ENCODE measurements at regions not wholly inside any gene's neighbourhood (a gene's known extent, or its start where the extent isn't known, plus 50 kb on each side); places are given as distances from the start of the nearest gene placed in this dataset.
A peak's percentile ranks its signal among the peaks of the same experiment; 100 is the strongest.

- TF ChIP-seq EP300 (IDR thresholded peaks at IDR 0.05) (no peak), POLR2AphosphoS5 (IDR thresholded peaks at IDR 0.05) (no peak), CTCF (IDR thresholded peaks at IDR 0.05) (no peak)
These were observed 115.9 kb upstream of the NRG3 start for GRCh38 chr10:81759111-81759510.

GRCh38 chr10:81784111-81784597 is 90.8 kb upstream of the NRG3 start:
- Histone ChIP-seq H3K36me3 (no peaks in the 10 kb centered on the region), H3K4me3 (no peak overlapping the region), H3K27me3 (no peaks in the 10 kb centered on the region), H3K4me1 (no peaks in the 10 kb centered on the region), H3K9me3 (peaks cover 8% of the 10 kb centered on the region), H3K27ac (no peak overlapping the region)
- peak in 1 of 2 donors; percentile 48 for DNase-seq (ENCODE audit: low spot score in 2 of 2)
- 80% methylated on average over 3 of the region's 31 CpGs for WGBS
- TF ChIP-seq POLR2A (IDR thresholded peaks at IDR 0.05) (no peak), POLR2AphosphoS5 (IDR thresholded peaks at IDR 0.05) (no peak), EP300 (IDR thresholded peaks at IDR 0.05) (no peak)

More at GRCh38 chr10:81759111-81759510, 115.9 kb upstream of the NRG3 start:
- Histone ChIP-seq H3K4me3 (no peak overlapping the region), H3K9me3 (no peaks in the 10 kb centered on the region), H3K4me1 (no peaks in the 10 kb centered on the region), H3K36me3 (no peaks in the 10 kb centered on the region), H3K27me3 (no peaks in the 10 kb centered on the region), H3K27ac (no peak overlapping the region)
- WGBS: 87% methylated on average over 2 of the region's 2 CpGs
- no peak for DNase-seq (ENCODE audit: low spot score in 2 of 2)

- no peaks in the 10 kb centered on the region for H3K4me1 ChIP-seq
- no peak for DNase-seq (ENCODE audit: low spot score in 2 of 2)
- no peak overlapping the region for H3K27ac ChIP-seq
- 77% methylated on average over 2 of the region's 2 CpGs for WGBS
- TF ChIP-seq POLR2AphosphoS5 (IDR thresholded peaks at IDR 0.05): no peak
- no peak for TF ChIP-seq CTCF (IDR thresholded peaks at IDR 0.05)
- no peak for TF ChIP-seq POLR2A (IDR thresholded peaks at IDR 0.05)
- no peak for TF ChIP-seq EP300 (IDR thresholded peaks at IDR 0.05)
- no peaks in the 10 kb centered on the region for H3K36me3 ChIP-seq
- no peak overlapping the region for H3K4me3 ChIP-seq
- no peaks in the 10 kb centered on the region for H3K9me3 ChIP-seq
- H3K27me3 ChIP-seq: no peaks in the 10 kb centered on the region
These were observed 82.3 kb upstream of the NRG3 start for GRCh38 chr10:81792729-81793128.

- no peaks in the 10 kb centered on the region for H3K36me3 ChIP-seq
- WGBS: 38% methylated on average over 3 of the region's 3 CpGs
- H3K4me3 ChIP-seq: no peak overlapping the region
- H3K27me3 ChIP-seq: no peaks in the 10 kb centered on the region
- H3K9me3 ChIP-seq: peaks cover 7% of the 10 kb centered on the region
- H3K27ac ChIP-seq: no peak overlapping the region
- TF ChIP-seq CTCF (IDR thresholded peaks at IDR 0.05): no peak
- no peak for TF ChIP-seq EP300 (IDR thresholded peaks at IDR 0.05)
- no peak for TF ChIP-seq POLR2A (IDR thresholded peaks at IDR 0.05)
- no peak for TF ChIP-seq POLR2AphosphoS5 (IDR thresholded peaks at IDR 0.05)
- no peaks in the 10 kb centered on the region for H3K4me1 ChIP-seq
- no peak for DNase-seq (ENCODE audit: low spot score in 2 of 2)
These were observed 68.2 kb upstream of the NRG3 start for GRCh38 chr10:81806842-81807241.

- Histone ChIP-seq H3K27me3 (no peaks in the 10 kb centered on the region), H3K27ac (no peak overlapping the region), H3K4me3 (no peak overlapping the region), H3K36me3 (no peaks in the 10 kb centered on the region), H3K9me3 (peaks cover 7% of the 10 kb centered on the region), H3K4me1 (no peaks in the 10 kb centered on the region)
- DNase-seq (ENCODE audit: low spot score in 2 of 2): no peak
- TF ChIP-seq EP300 (IDR thresholded peaks at IDR 0.05): no peak
- no peak for TF ChIP-seq CTCF (IDR thresholded peaks at IDR 0.05)
- no peak for TF ChIP-seq POLR2AphosphoS5 (IDR thresholded peaks at IDR 0.05)
- TF ChIP-seq POLR2A (IDR thresholded peaks at IDR 0.05): no peak
- WGBS: 84% methylated on average over 2 of the region's 2 CpGs
These were observed 60.2 kb upstream of the NRG3 start for GRCh38 chr10:81814842-81815241.

- no peak overlapping the region for H3K4me3 ChIP-seq
- no peaks in the 10 kb centered on the region for H3K27me3 ChIP-seq
- 79% methylated on average over 9 of the region's 9 CpGs for WGBS
- no peaks in the 10 kb centered on the region for H3K4me1 ChIP-seq
- no peaks in the 10 kb centered on the region for H3K9me3 ChIP-seq
- no peak for DNase-seq (ENCODE audit: low spot score in 2 of 2)
- TF ChIP-seq POLR2A (IDR thresholded peaks at IDR 0.05) (no peak), EP300 (IDR thresholded peaks at IDR 0.05) (no peak), POLR2AphosphoS5 (IDR thresholded peaks at IDR 0.05) (no peak), CTCF (IDR thresholded peaks at IDR 0.05) (no peak)
- H3K36me3 ChIP-seq: no peaks in the 10 kb centered on the region
- no peak overlapping the region for H3K27ac ChIP-seq
These were observed 57.3 kb upstream of the NRG3 start for GRCh38 chr10:81817596-81818170.
